Colon (tissue), 2 donors: ENCODE measurements at regions not wholly inside any gene's neighbourhood (a gene's known extent, or its start where the extent isn't known, plus 50 kb on each side); places are given as distances from the start of the nearest gene placed in this dataset.

ENCODE experiments used
- FAIRE-seq: peaks from 2 replicates; lab custom pipeline; 2012; peaks lifted over from hg19 to GRCh38; lab: Jason Lieb, UNC
- donor health status: control.
- donor health status: control.

DNA sequence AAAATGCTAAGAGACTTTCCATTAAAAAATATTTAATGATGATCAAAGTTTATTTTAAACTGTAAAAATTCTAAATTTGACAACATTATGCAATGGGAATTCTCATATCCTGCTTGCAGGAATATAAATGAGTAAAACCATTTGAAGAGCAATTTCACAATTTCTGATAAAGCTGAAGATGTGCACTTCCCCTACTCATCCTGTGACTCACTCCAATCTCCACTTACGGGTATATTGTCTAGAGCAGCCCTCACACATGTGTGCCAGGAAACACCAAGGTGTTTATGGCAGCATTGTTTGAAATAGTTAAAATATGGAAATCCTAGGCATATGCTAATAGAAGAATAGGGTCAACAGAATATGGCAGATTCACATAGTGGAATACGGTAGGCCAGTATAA lies 158.4 kb downstream of the PDHA2 start:
- no peak for FAIRE-seq

DNA sequence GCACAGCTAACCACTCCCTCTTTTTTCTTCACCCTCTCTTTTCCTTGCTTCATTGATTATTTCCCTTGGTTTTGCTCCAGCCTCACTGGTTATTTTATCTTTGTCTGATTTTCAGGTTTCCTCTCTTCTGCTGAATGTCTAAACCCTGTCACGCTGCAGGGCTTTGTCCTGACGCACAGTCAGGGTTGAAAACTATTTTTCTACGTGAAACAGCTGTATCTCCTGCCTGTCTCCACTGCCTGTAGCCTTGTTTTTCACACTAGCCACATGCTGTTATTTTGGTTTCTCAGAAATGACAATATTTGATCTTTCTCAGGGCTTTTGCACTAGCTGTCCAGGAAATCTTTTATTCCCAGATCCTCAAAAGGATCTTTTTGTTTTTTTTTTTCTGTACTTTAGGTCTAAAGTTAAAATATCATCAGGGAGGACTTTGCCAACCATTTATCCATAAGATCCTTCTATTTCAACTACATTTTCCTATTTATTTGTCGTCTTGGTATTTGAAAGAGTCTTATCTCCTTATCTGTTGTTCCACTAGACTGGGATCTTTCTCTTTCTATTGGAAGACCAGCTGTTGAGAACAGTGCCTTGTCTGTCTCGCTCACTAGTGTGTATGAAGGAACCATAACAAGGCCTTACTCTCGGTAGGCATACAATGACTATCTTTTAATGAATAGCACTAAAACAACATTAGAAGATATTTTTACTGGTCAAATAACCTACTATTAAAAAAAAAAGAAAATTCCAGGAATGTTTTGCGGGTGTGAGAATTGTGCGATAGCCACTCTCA lies 164.3 kb downstream of the PDHA2 start:
- no peak for FAIRE-seq

DNA sequence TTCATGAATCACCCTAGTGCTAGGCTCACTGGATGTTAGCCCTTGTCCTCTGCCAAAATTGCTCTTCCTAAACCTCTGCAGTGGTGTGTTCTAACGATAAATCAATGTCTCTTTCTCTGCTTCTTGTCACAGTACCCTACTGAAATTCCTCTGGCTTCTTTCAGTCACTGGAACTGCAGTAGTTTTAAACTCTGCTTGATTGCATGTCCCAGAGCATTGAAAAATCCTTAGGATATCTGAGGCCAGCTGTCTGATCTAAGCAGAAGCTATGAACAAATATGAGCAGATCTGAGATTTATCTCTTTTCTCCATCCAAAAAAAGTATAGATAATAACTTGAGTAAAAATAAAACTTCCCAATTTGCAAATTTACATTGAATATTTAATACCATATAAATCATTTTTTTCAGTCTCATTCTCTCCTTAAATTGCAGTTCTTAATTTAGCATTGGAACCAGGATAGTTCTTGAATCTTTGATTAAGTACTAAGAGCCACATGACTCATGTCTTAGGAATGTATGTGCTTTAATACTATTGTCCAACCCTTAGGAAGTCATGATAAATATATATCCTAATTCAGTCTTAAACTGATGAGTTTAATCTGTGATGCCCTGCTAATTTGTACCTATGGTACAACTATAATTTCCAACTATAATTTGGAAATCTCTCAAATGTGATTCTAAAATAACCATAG lies 169.7 kb downstream of the PDHA2 start:
- no peak for FAIRE-seq

DNA sequence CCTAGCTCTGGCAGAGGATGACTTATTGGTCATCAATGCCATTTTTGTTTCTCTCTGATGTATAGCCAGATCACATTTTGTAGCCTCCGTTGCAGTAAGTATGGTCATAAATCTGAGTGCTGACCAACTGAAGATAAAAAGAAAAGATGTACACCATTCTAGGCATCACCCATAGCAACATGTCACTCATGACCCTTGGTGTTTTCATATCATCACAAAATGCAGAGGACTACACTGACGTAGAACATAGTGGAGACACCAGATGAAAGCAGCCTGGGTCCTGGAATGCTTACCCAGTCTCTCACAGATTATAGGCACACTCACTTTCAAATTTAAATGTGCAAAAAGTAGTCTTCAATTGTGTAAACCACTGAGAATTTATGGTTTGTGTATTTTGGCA lies 172.8 kb downstream of the PDHA2 start:
- FAIRE-seq = no peak

DNA sequence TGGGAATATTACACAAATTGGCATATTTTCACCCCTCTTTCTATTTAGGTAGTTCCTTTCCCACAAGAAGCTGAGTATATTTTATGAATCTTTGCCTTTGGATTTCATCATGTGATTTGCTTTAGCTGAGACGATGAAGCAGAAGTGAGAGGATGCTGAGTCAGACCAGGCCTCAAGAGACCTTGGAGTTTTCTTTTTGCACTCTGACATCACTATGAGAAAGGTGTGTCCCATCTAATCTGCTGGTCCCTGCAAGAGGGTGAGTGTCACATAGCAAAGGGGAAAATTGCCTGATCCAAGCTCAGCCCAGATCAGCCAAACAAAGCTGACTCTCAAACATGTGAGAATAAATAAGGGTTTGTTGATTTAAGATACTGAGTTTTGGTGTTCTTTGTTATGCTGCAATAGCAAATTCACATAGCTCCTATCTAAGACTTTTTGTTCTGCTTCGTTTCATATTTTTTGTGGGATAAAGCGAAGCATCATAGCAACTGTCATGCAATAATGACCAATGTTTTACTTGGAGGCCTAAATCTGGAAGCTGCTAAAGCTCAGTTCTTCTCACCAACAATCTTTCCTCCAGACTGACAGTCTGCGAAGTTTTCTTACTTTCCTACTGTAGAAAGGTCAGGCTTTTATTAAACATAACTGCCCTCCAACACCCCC lies 176.9 kb downstream of the PDHA2 start:
- FAIRE-seq = no peak

DNA sequence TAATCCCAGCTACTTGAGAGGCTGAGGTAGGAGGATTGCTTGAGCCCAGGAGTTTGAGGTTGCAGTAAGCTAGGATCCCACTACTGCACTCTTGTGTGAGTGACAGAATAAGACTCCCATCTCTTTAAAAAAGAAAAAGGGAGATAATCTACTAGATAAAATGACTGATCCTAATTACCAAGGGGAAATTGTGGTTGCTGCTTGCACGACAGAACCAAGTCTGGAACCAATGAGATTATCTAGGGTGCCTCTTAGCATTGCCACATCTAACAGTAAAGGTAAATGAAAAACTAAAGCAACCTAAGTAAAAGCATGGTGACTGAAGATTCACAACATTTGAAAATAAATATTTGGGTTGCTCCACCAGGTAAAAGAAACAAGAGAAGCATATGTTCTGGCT lies 185.1 kb downstream of the PDHA2 start:
- FAIRE-seq = no peak

DNA sequence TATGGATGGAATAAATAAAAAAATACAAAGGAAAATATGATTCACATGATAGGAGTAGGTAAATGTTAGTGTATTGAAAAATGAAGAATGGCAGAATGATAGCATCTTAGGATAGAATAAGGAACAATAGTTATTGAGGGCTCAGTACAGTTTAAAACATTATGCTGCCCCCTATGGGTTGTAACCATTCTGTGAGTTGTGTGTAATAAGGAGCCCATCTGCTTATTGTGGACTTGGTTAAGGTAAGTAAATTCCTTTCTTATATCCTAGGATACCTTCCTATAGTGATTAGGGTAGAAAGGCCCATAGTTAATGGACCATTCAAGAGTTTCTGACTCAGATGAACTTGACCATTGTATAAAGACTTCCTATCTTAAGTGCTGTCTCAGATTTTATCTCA lies 195.8 kb downstream of the PDHA2 start:
- no peak for FAIRE-seq

DNA sequence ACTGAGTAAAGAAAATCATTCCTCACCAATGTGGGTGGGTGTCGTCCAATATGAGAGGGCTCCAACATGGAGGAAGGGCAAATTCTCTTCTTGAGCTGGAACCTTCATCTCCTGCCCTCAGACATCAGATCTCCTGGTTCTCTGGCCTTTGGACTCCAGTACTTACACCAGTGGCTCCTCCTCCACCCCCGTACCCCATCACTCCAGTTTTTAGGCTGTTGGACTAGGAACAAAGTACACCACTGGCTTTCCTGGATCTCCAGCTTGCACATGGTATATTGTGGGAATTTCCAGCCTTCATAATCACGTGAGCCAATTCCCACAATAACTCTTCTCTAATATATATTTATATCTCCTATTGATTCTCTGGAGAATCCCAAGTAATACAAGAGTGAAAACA lies 196.9 kb downstream of the PDHA2 start:
- FAIRE-seq = no peak

DNA sequence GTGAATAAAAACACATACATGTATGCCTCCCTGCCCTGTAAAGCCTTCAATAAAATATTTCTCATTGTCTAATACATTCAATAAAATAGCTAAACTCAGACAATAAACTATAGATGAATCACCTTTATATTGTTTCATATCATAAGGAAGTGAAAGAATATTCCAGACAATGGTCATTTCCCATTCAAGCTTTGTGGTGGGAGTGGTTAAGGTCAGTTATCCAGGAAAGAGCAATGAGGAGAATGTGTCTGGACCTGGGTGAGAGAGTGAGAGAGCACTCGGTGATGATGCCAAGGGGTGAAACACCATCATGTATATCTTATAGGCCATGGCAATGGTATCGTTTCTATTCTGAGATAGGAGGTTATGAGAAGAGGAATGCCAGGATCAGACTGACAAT lies 197.8 kb downstream of the PDHA2 start:
- FAIRE-seq = no peak

DNA sequence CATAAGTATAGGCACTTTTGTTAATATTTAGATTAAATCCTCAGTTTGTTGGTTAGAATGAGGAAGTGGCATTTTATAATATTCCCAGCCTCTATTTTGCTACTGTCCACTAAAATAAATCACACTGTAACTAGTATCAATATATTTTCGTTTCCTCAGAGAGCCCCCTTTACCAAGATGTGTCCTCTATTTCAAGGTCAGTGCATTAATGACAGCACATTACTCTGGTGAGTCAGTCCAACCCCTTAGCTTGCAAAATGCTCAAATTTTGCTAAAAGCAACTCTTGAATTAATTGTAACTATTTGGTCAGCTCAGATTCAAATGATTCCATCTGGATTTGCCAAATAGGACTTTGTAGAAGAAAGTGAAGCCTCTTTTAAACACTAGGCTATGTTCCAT lies 199.3 kb downstream of the PDHA2 start:
- FAIRE-seq = no peak

DNA sequence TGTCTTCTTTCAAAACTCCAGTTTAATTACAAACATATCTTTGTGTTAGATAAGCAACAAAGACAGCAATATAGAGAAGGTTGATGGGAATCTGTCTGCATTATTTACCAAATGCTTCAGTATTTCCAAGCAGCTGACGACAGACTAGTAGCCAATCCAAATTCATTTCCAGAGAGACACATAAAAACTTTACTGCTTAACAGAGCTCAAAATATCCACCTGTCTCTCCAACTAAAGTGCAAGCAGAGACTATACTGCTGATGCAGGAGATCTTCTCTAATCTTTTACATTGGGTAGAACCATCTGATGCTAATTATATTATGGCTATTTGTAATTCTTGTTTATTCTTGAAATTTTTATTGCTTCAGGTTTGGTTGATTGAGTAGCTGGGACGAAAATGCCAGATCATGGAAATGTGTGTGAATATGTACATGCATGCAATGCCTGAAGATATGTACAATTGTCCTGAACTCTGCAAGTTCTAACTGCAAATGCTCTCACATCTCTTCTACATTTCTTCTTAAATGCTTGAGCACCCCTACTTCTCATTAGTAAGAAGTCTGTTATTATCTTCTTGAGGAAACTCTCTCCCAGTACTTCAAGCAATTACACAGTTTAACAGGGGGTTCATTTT lies 200.0 kb downstream of the PDHA2 start:
- FAIRE-seq = no peak

DNA sequence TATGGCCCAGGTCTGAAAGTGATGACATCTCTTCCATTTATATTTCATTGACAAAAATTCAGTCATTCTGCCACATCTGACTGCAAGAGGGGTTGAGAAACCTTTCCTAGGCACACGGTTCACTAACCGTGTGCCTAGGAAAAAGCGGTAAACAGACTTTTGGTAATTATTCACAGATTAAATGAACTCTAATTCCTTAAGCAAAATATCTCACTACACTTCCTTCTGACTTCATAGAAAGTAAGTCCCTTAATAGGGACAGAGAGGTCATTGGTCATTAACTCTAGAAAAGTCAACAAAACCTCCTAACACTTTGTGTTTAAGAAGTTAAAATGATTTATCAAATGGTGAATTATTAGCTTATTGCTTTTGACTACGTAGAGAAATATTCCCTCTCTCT lies 205.1 kb downstream of the PDHA2 start:
- FAIRE-seq = no peak

DNA sequence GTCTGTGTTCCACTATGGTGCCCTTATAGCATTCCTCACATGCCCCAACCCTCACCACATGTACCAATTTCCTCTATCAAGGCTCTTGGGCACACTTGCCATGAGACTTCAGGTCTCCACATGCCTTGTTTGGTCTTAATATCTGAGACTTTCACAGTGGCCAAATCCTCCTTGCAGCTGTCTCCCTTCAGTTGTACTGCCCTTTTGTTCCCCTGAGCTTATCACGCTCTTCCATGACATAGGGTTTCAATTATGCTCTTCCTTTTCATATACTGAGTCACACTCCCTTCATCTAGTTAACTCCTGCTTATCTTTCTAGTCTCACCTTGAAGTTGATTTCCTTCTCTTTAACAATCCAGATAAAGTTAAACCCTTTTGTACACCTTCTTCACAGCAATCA lies 212.9 kb downstream of the PDHA2 start:
- no peak for FAIRE-seq

DNA sequence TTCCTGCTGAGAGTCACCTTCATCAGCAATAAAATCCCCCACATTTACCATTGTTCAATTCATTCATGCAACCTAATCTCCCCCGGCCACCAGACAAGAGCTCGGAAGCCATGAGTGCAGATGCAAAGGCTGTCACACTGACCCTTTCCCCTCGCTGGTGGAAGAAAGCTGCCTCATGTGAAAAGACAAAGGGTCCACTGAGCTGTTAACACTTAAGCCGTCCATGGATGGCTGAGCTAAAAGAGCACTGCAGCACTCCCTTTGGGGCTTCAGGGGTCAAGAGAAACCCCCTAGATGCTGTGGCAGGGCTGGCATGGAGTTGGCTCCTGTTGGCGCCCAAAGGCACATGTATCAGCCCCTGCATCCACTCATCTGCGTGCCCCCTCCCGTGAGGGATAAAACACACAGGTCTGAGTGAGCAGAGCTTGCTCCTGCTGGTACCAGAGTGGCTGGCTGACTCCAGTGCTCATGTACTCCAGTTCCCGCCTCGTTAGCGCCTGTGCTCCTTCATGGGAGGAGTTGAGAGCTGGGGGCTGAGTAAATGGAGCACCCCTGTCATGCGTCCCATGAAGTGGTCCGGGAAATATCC lies 216.5 kb downstream of the PDHA2 start:
- FAIRE-seq = no peak

DNA sequence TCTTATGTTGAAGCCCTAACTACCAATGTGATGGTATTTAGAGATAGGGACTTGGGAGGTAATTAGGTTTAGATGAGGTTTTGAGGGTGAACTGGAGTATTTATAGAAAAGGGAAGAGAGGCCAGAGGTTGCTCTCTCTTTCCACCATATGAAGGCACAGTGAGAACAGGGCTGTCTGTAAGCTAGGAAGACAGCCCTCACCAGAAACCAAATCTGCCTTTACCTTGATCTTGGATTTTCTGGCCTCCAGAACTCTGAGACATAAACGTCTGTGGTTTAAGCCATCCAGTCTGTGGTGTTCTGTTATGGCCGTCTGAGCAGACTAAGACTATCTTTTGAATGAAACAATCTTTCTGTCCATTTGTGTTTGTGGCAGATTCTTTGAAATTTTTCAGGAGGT lies 223.7 kb downstream of the PDHA2 start:
- FAIRE-seq = no peak

DNA sequence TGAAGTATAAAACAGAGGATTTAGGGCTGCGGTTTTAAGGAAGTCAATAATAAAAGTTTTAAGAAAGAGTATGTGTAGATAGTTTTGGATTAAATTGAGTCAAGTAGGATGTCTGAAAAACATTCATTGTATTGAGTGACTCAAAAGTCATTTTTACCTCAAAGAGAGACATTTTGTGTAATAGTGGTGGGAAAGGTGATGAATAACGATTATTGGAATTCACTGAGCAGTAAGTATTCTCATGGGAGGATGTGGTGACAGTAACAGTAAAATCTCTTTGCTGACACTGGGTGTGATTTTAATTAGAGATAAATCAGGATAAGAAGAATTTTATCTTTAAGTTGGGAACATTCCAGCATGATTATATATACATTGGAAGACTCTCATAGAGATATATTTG lies 233.6 kb downstream of the PDHA2 start:
- no peak for FAIRE-seq

DNA sequence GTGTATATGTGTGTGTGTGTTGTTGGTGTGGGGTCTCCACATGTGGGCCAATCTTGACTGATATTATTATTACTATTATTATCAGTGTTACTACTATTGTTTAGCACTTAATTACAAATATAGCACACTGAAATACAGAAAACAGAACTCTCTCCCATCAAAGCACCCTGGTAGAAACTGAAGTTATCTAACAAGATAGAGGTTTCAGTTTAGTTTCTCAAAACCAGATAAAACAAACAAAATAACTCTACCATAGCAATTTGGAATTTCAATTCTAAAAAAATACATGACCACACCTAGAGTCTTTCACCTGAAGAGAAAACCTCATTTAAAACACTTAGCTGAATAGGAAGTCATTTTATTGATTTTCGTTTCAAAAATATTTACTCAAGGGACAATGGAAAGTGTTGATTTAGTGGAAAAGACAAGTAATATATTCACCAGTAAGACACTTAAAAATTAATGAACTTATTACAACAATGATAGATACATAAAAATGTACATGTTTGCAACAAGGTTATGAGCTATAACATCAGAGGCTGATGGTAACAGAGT lies 252.3 kb downstream of the PDHA2 start:
- no peak for FAIRE-seq

DNA sequence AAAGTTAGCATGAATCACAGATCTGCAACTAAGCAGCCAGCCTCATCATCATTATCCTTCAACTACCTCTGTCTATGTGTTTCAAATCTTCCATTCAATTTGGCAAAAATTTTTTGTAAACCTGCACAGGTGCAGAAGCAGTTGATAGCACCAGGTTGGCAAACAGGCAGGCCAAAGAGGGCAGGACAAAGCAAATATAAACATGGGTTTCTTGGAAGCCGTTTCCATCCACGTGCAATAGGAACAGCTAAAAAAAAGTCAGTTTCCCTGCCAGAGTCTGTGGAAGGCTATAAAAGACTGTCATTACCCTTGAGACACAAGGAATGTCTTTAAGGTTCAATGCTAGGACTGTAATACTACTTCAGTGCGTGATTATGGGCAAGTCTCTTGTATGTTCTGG lies 253.2 kb downstream of the PDHA2 start:
- FAIRE-seq = no peak

DNA sequence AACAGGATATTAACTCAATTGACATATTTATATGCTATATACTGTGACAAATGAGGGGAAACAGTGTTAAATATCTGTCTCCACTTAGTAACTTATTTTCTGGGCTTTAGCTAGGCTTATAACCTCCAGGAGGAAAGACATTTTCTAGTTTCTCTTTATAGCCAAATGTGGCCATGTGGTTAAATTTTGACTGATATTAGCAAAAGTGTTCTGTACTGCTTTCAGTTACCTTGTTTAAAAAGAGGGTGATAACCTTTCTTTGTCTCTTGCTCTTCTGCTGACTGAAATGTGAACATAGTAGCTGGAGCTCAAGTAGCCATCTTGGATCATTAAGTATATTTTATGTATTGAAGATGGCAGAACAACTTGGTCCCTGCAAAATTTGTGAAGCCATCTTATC lies 253.7 kb downstream of the PDHA2 start:
- FAIRE-seq = no peak

DNA sequence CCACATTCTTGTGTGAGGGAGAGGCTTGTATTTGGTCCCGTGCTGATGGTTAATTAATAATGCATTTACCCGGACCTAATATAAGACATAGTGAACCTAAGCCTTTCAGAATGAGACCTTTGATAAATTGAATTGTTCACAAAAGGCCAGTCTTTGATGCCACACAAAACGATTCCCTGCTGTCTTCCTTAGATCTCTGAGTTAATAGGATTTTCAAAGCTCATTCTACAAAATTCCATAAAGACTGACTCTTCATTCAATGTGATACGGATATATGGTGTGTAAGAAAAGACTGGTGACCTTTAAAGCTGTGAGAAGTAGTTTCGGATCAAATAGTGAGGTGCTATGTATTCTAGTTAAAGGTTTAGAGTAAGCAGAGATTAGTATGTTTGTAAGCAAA lies 254.3 kb downstream of the PDHA2 start:
- FAIRE-seq = no peak

DNA sequence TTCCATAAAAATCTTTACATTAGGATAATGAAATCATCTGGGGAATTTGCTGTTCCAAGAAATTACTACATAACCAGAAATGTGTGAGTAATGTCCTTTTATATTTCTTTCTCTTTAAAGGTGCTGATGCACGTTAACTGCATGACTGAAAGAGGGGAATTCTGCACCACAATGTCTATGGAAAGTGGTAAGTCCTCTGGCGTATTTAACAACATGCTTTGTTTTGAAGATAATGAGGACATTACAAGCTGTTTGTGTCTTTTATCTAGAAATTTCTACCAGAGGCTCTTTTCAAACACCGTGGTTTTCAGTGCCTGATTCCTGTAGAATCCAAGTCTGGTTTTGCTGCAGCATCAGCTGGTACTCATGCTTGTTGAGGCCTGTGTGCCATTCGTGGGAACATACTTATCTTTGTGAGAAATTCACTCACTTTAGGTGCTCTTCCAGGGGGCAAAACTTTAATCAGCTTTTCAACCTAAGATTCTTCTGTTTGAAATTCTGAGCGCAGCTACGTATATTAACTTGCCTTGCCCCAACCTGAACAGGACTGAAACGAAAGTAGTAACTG lies 257.2 kb downstream of the PDHA2 start:
- no peak for FAIRE-seq

DNA sequence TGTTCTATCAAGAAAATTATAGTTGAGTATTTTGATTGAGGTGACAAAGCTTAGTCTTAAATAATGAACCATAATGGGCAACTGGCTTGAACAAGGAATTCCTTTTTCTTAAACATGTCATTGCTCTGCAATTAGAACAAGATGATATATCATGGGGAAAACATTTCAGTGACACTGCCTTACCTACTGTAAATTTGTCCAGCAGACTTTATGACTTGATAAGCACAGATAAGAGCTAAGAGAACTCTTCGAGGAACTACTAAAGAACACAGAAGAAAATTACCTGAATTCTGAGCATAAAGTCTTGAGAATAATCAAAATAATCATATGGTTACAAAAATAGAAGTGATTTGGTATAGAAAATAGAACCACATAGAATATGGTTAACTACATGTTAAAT lies 257.8 kb downstream of the PDHA2 start:
- no peak for FAIRE-seq
